Mesodermal cell (in vitro differentiated cells): ENCODE measurements at regions not wholly inside any gene's neighbourhood (a gene's known extent, or its start where the extent isn't known, plus 50 kb on each side); places are given as distances from the start of the nearest gene placed in this dataset.

Source experiments
- H3K27ac ChIP-seq: 2 replicates; pipeline ENCODE4 v1.7.0; 2013; ENCODE audit warnings: mild to moderate bottlenecking, low read depth, low read length, moderate library complexity; ENCODE audit not compliant: severe bottlenecking
- H3K36me3 ChIP-seq: 2 replicates; pipeline ENCODE4 v1.7.1; 2013; ENCODE audit warnings: mild to moderate bottlenecking, low read length, moderate library complexity; ENCODE audit not compliant: control insufficient read depth, insufficient read depth
- H3K4me1 ChIP-seq: one replicate; pipeline ENCODE4 v1.7.1; 2013; ENCODE audit warnings: mild to moderate bottlenecking, low read length; ENCODE audit not compliant: insufficient read depth, control insufficient read depth, poor library complexity, severe bottlenecking
- H3K4me3 ChIP-seq: 2 replicates; pipeline ENCODE4 v1.7.0; 2013; ENCODE audit warnings: low read length, control low read depth, mild to moderate bottlenecking; ENCODE audit not compliant: insufficient read depth, poor library complexity, severe bottlenecking; ENCODE audit errors: extremely low read depth
- H3K9me3 ChIP-seq: 2 replicates; pipeline ENCODE4 v1.7.1; 2013; ENCODE audit warnings: mild to moderate bottlenecking, low read length, moderate library complexity; ENCODE audit not compliant: control insufficient read depth
- WGBS, 2 experiments: methylation state at CpG; one replicate each; pipeline ENCODE4 v1.1.5; 2013; ENCODE audit warnings: missing lambda C conversion rate in 2 of 2; ENCODE audit not compliant: insufficient coverage in 2 of 2; 5-methylcytosine and 5-hydroxymethylcytosine counted together

DNA sequence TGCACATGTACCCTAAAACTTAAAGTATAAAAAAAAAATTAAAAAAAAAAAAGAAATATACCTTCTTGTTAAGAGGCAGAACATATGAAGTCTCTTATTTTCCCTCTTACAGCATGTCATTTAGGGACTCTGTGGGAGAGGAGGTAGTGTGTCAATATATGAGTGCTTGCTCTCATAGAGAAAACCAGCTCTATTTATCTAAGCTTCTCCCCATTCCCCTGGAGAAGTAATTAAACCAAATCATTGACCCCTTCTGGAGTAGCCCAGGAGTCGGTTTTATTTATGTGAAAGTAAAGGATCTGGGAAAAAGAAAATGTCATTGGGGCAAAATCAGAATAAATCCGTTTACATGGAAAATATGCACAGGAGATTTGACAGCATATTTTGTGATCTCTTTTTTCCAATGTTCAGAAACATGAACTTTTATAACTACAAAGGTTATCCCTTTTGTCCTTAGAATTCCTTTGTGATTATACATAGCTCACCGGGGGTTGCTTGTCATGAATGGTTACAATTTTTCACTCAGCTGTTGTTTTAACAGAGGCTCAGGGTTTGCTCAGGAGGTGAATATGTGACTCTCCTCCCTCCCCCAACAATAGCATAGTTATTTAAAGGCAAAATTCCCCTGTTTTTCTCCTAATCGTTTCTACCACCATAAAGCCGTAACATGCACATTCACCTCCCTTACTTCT is 114.5 kb upstream of the C1orf21 start:
- Histone ChIP-seq H3K27ac (no peak overlapping the region), H3K4me1 (no peaks in the 10 kb centered on the region), H3K4me3 (no peak overlapping the region), H3K36me3 (no peaks in the 10 kb centered on the region), H3K9me3 (no peaks in the 10 kb centered on the region)
- 68% methylated on average over 3 of the region's 5 CpGs; no CpG with 5 or more reads in 1 of the 2 experiments for WGBS, 2 experiments

DNA sequence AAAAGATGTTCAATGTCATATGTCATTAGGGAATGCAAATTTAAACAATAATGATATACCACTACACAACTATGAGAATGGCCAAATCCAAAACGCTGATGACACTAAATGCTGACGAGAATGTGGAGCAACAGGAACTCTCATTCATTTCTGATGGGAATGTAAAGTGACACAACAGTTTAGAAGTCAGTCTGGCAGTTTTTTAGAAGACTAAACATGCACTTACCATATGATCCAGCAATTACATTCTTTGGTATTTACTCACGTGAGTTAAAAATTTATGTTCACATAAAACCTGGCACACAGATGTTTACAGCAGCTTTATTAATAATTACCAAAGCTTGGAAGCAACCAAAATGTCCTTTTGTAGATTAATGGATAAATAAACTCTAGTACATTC is 110.4 kb upstream of the C1orf21 start:
- H3K9me3 ChIP-seq: no peaks in the 10 kb centered on the region
- no peaks in the 10 kb centered on the region for H3K36me3 ChIP-seq
- no peaks in the 10 kb centered on the region for H3K4me1 ChIP-seq
- WGBS, 2 experiments: 83 to 100% methylated on average over 1 of the region's 3 CpGs
- no peak overlapping the region for H3K27ac ChIP-seq
- no peak overlapping the region for H3K4me3 ChIP-seq

DNA sequence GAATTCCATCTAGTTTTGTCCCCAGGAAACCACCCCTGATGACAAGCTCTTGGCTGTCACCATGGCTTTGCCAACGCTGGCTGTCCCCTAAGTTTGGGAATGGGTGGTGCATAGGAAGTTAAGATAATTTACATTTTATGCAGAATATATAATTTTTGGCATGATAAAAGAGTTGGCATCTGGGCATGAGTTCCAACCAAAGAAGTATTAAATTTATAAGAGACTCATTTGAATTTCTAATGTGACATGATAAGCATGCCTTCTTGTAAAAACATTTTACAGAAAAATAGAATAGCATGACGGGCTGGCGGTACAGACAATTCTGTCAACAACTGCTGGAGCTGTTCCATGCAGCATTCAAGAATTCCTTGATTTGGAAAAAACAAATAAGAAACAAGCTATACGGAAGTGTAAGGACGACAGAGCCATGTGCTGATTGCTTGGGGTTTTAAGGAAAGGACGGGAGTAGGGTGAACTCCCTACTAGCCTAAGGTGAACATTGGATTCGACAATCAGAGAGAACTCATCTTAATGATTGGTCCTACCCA is 106.8 kb upstream of the C1orf21 start:
- 90 to 92% methylated on average over 3 to 5 of the region's 7 CpGs for WGBS, 2 experiments
- Histone ChIP-seq H3K27ac (no peak overlapping the region), H3K36me3 (no peaks in the 10 kb centered on the region), H3K9me3 (no peaks in the 10 kb centered on the region), H3K4me1 (no peaks in the 10 kb centered on the region), H3K4me3 (no peak overlapping the region)

DNA sequence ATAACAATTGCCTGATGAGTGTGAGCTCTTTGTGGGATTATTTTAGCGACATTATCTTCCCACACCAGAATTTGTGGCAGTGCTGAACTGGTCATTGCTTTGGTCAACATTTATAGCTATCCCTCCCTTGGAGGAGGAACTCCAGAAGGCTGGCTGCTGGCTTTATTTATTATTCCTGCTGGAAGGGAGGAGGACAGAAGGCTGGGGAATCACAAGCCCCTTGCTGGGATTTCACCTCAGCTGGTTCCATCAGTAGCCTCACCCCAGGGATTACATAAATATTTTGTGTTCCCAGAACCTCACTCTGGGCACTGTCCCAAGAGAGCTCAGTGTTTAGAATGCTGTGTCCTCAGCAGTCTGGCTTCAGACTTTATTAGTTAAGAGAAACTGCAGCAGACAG is 102.8 kb upstream of the C1orf21 start:
- Histone ChIP-seq H3K4me3 (no peak overlapping the region), H3K27ac (no peak overlapping the region), H3K36me3 (no peaks in the 10 kb centered on the region), H3K4me1 (no peaks in the 10 kb centered on the region), H3K9me3 (peaks cover 3% of the 10 kb centered on the region)
- 100% methylated on average over 1 of the region's 1 CpG; no CpG with 5 or more reads in 1 of the 2 experiments for WGBS, 2 experiments

DNA sequence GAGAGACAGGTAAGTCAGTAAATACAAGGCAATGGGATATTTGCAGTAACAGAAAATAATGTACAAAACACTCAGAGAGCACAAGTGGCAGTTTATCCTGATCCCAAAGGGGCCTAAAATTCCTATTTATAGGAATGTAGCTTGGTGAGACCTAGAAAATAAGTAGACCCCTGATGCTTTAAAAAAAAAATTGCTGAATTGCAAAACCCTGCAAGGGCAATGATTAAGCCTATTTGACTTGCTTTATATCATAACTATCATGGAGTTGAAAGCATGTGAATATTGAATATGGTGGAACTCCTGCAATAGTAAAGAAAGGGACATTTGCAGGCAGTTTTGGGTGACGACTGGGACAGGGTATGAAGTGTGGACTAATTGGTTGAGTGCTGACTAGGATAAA is 101.9 kb upstream of the C1orf21 start:
- no CpG with 5 or more reads among the region's 1 CpG for WGBS, 2 experiments
- peaks cover 10% of the 10 kb centered on the region for H3K9me3 ChIP-seq

DNA sequence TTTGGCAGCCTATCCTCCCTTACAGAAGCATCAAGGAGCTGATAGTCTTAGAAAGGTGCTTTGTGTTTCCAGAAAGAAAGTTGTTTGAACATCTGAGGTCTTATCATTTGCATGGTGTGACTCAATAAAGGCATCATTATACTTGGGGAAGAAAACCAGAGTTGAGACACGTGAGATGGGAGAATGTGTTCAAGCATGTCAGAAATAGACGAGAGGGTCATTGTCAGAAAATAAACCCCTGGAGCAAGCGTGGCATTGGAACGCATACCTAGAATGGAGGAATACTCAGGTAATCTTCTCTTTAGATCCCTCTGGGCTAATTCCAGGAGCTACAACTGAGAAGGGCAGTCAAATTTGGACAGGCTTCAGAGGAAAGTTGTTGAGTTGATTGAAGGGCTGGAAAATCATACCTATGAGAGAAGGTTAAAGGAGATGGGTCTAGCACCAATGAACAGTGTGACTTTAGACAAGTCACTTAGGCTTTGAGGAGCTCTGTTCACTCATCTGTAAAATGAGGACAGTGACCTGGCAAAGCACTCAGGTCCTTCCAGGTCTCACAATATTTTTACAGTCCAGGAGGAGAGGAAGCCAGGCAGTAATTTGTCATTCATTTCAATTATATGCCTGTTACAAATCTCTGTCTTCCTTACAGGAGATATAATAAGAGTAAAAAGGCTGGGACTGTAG is 101.3 kb upstream of the C1orf21 start:
- 89 to 100% methylated on average over 4 of the region's 4 CpGs for WGBS, 2 experiments
- no peak overlapping the region for H3K27ac ChIP-seq
- no peak overlapping the region for H3K4me3 ChIP-seq
- peaks cover 15% of the 10 kb centered on the region for H3K9me3 ChIP-seq
- H3K4me1 ChIP-seq: no peaks in the 10 kb centered on the region
- H3K36me3 ChIP-seq: no peaks in the 10 kb centered on the region

More for the DNA sequence above, 101.9 kb upstream of the C1orf21 start:
- Histone ChIP-seq H3K4me3 (no peak overlapping the region), H3K4me1 (no peaks in the 10 kb centered on the region), H3K36me3 (no peaks in the 10 kb centered on the region), H3K27ac (no peak overlapping the region)

DNA sequence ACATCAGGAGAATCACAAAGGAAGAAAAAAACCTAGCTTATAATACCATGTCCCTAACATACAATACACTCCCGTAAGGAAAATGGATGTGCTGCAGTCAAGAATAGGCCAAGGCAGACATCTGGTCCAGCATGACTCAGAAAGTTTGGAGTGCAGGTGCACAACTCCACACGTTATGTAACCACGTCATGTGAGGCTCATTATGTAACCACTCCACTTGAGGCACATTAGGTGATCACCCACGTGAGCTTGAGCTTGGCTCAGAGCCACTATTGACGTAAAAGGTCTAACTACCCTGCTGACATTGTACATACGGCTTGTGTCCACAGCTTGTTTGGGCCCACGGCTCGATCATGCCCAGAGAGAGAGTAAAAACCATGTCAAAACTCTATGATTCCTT is 99.8 kb upstream of the C1orf21 start:
- Histone ChIP-seq H3K36me3 (no peaks in the 10 kb centered on the region), H3K27ac (no peak overlapping the region), H3K4me3 (no peak overlapping the region), H3K4me1 (no peaks in the 10 kb centered on the region), H3K9me3 (peaks cover 15% of the 10 kb centered on the region)
- 88 to 92% methylated on average over 8 of the region's 8 CpGs for WGBS, 2 experiments

DNA sequence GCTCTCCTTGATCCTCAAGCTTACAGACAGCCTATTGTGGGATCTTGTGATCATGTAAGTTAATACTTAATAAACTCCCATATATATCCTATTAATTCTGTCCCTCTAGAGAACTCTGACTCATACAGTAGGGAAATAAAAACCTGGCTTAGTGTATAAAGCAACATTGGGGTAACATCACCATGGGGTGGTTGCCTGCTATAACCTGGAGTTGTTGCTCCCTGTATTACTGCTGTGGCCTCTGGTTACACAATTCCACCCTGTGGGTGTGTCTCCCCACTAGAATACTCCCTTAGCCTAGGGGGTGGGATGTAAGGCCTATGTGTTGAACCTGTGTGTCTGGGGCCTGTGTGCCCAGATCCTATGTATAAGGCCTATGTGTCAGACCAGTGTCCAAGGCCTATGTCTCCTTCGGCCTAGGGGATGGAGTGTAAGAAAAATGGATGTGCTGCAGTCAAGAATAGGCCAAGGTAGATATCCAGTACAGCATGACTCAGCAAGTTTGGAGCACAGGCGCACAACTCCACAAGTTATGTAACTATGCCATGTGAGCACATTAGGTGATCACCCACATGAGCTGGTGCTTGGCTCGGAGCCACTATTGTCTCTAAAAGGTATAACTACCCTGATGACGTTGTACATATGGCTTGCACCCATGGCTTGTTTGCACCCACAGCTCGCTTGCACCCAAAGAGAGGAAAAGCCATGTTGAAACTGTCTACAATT is 96.8 kb upstream of the C1orf21 start:
- H3K9me3 ChIP-seq: peaks cover 15% of the 10 kb centered on the region
- H3K36me3 ChIP-seq: no peaks in the 10 kb centered on the region
- H3K4me3 ChIP-seq: no peak overlapping the region
- no peak overlapping the region for H3K27ac ChIP-seq
- no peaks in the 10 kb centered on the region for H3K4me1 ChIP-seq
- 92 to 95% methylated on average over 5 of the region's 5 CpGs for WGBS, 2 experiments

DNA sequence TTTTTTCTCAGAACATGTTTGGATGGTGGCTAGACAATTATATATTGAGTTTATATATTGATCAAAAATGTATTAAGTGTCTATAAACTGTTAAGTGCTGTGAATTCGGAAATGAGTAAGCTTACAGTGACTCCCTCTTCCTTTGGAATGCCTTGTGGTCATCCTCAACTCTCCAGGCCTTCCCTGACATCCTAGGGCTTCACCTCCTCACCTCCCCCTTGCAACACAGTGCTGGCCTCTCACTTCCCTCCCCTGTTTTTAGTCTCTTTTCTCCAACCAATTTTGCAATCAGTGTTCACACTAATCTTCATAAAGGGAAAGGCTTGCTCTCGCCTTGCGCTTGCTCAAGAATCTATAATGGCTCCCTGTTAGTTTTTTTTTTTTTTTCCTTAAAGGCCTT is 95.1 kb upstream of the C1orf21 start:
- H3K4me1 ChIP-seq: no peaks in the 10 kb centered on the region
- no peak overlapping the region for H3K27ac ChIP-seq
- H3K4me3 ChIP-seq: no peak overlapping the region
- no peaks in the 10 kb centered on the region for H3K36me3 ChIP-seq
- WGBS, 2 experiments: no CpG with 5 or more reads among the region's 3 CpGs
- H3K9me3 ChIP-seq: peaks cover 12% of the 10 kb centered on the region

DNA sequence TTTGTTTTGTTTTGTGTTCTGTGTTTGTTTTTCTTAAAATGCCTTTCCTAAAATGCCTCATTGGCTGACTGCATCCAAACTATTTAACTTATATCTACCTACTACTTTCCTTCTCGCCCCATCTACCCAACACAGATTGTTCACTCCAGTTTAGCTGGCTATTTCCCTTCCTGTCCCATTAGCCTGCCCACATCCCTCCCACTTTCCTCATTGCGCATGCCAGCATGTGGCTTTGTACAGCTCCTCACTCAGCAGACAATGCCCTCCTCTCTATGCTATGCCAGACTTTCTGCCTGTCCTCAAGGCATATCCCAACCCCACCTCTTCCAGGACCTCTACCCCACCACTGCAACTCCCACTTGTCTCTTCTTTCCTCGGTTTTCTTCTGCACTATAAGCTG is 94.7 kb upstream of the C1orf21 start:
- peaks cover 12% of the 10 kb centered on the region for H3K9me3 ChIP-seq
- no peak overlapping the region for H3K4me3 ChIP-seq
- no peaks in the 10 kb centered on the region for H3K36me3 ChIP-seq
- H3K4me1 ChIP-seq: no peaks in the 10 kb centered on the region
- 94 to 98% methylated on average over 3 of the region's 3 CpGs for WGBS, 2 experiments
- H3K27ac ChIP-seq: no peak overlapping the region
